Keratinocyte (primary cell): ENCODE measurements at regions not wholly inside any gene's neighbourhood (a gene's known extent, or its start where the extent isn't known, plus 50 kb on each side); places are given as distances from the start of the nearest gene placed in this dataset.

Source experiments
- DNase-seq: peaks from one replicate; pipeline ENCODE4 v3.0.0-alpha.2; 2011; ENCODE audit warnings: low read depth, missing footprints, low spot score
- FAIRE-seq: peaks from 2 replicates; lab custom pipeline; 2011; peaks lifted over from hg19 to GRCh38; lab: Jason Lieb, UNC
- H2AFZ ChIP-seq: 2 replicates; pipeline ENCODE4 v1.6.0; 2012; ENCODE audit warnings: low read length, control low read depth, inconsistent platforms; ENCODE audit not compliant: control insufficient read depth
- H3K27ac ChIP-seq: 2 replicates; pipeline ENCODE4 v1.5.1; 2011; ENCODE audit warnings: low read length; ENCODE audit not compliant: control insufficient read depth, insufficient read depth
- H3K27me3 ChIP-seq: 3 replicates; pipeline ENCODE4 v1.6.0; 2011; ENCODE audit warnings: low read length; ENCODE audit not compliant: control insufficient read depth, insufficient read depth; ENCODE audit errors: extremely low read depth
- H3K36me3 ChIP-seq, 2 experiments: 2 replicates in 1 of 2; 3 replicates in 1 of 2; pipeline ENCODE4 v1.5.1; 2011; ENCODE audit warnings: low read length in 2 of 2, mild to moderate bottlenecking in 1 of 2; ENCODE audit not compliant: control insufficient read depth in 2 of 2, insufficient read depth in 2 of 2; ENCODE audit errors: extremely low read depth in 1 of 2
- H3K4me1 ChIP-seq: 3 replicates; pipeline ENCODE4 v1.5.1; 2011; ENCODE audit warnings: low read length; ENCODE audit not compliant: control insufficient read depth, insufficient read depth; ENCODE audit errors: extremely low read depth
- H3K4me2 ChIP-seq: 3 replicates; pipeline ENCODE4 v1.6.0; 2011; ENCODE audit warnings: low read depth, low read length; ENCODE audit not compliant: control insufficient read depth, insufficient read depth; ENCODE audit errors: extremely low read depth
- H3K4me3 ChIP-seq, 3 experiments: fragments of 200-600 bp in 1 of 3; sonication (generic) in 1 of 3; 2 replicates in 2 of 3; 3 replicates in 1 of 3; pipeline ENCODE4 v1.5.1; 2011 to 2016; ENCODE audit warnings: low read length in 3 of 3, mild to moderate bottlenecking in 3 of 3, control low read depth in 2 of 3, inconsistent platforms in 1 of 3, low read depth in 1 of 3, mixed read lengths in 1 of 3, mixed run types in 1 of 3, moderate library complexity in 1 of 3; ENCODE audit not compliant: control insufficient read depth in 2 of 3, insufficient read depth in 2 of 3; ENCODE audit errors: extremely low read depth in 1 of 3
- H3K79me2 ChIP-seq: 2 replicates; pipeline ENCODE4 v1.6.0; 2012; ENCODE audit warnings: low read length; ENCODE audit not compliant: control insufficient read depth, insufficient read depth
- H3K9ac ChIP-seq: 3 replicates; pipeline ENCODE4 v1.6.0; 2011; ENCODE audit warnings: low read length; ENCODE audit not compliant: control insufficient read depth, insufficient read depth; ENCODE audit errors: extremely low read depth
- H3K9me1 ChIP-seq: 3 replicates; pipeline ENCODE4 v1.6.0; 2011; ENCODE audit warnings: low read length; ENCODE audit not compliant: control insufficient read depth, insufficient read depth; ENCODE audit errors: extremely low read depth
- H3K9me3 ChIP-seq: 2 replicates; pipeline ENCODE4 v1.5.1; 2012; ENCODE audit warnings: low read depth, low read length; ENCODE audit not compliant: control insufficient read depth
- H4K20me1 ChIP-seq: 3 replicates; pipeline ENCODE4 v1.6.0; 2011; ENCODE audit warnings: low read length; ENCODE audit not compliant: control insufficient read depth, insufficient read depth; ENCODE audit errors: extremely low read depth
- CTCF ChIP-seq, 3 experiments: IDR thresholded peaks in 1 of 3; conservative IDR thresholded peaks in 1 of 3; optimal IDR thresholded peaks in 1 of 3; 2 replicates in 2 of 3; 3 replicates in 1 of 3; pipeline versions ENCODE3 to v1.5.1; 2011; ENCODE audit warnings: low read length in 3 of 3, mild to moderate bottlenecking in 3 of 3, moderate library complexity in 2 of 3, control low read depth in 1 of 3, inconsistent platforms in 1 of 3; ENCODE audit not compliant: insufficient read depth in 2 of 3; ENCODE audit errors: extremely low read depth in 1 of 3
- EZH2 ChIP-seq: IDR thresholded peaks from one replicate; pipeline ENCODE4 v1.6.1; 2012; ENCODE audit warnings: inconsistent platforms, mild to moderate bottlenecking, low read length, moderate library complexity
- dilution Hi-C: fragments of 300-500 bp; cut with MboI; formaldehyde crosslinking; loops from one replicate; pipeline ENCODE4 v1.7.0; 2020; ENCODE audit warnings: low sequenced_read_pairs; ENCODE audit not compliant: extremely low pct_ligation_motif_present

DNA sequence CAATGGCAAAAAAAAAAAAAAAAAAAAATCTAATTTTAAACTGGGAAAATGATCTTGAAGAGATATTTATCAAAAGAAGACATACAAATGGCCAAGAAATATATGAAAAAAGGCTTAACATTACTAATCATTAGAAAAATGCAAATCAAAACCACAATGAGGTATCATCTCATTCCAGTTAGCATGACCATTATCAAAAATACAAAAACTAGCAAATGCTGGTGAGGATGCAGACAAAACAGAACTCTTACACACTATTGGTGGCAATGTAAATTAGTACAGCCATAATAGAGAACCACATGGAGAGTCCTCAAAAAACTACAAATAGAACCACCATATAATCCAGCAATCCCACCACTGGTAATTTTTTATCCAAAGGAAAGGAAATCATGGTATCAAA, 489.6 kb downstream of the TNS3 start:
- no peak for FAIRE-seq
- TF ChIP-seq EZH2 (no peak), CTCF (optimal IDR thresholded peaks at IDR 0.05 in 1 of 3, IDR thresholded peaks at IDR 0.05 in 1 of 3, conservative IDR thresholded peaks at IDR 0.05 in 1 of 3; ENCODE audit: extremely low read depth in 1 of 3, insufficient read depth in 2 of 3, low read length in 3 of 3) (no peak)
- H4K20me1 ChIP-seq, result no peaks in the 10 kb centered on the region

DNA sequence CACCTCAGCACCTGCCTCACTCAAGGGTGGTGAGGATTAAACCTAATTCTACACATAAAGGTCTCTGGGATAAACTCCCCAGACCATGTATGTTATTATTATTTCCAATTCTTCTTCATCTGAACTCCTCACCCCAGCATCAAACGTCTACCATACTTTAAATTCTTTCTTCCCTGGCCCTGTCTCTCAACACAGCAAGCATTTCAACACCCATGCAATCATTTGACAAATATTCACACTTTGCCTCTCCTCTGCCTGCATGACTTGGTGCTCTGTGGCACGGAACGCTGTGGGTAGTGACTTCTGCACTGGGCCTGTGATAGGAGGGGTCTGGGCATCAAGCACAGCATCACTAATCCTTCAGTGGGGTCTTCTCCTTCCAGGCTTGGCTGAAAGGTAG, 490.8 kb downstream of the TNS3 start:
- Histone ChIP-seq H3K27ac (no peak overlapping the region), H2AFZ (no peak overlapping the region), H4K20me1 (no peaks in the 10 kb centered on the region), H3K27me3 (no peaks in the 10 kb centered on the region), H3K9ac (no peak overlapping the region), H3K4me1 (peaks cover 3% of the 10 kb centered on the region), H3K36me3 (no peaks in the 10 kb centered on the region), H3K9me3 (no peaks in the 10 kb centered on the region), H3K9me1 (no peaks in the 10 kb centered on the region), H3K4me2 (no peak overlapping the region), H3K79me2 (no peaks in the 10 kb centered on the region), H3K4me3 (no peak overlapping the region)
- TF ChIP-seq CTCF (optimal IDR thresholded peaks at IDR 0.05 in 1 of 3, IDR thresholded peaks at IDR 0.05 in 1 of 3, conservative IDR thresholded peaks at IDR 0.05 in 1 of 3; ENCODE audit: extremely low read depth in 1 of 3, insufficient read depth in 2 of 3, low read length in 3 of 3) (no peak), EZH2 (no peak)
- DNase-seq (no peak), FAIRE-seq (no peak)
- dilution Hi-C loops, result no loop called here

More for the DNA sequence above, 489.6 kb downstream of the TNS3 start:
- Histone ChIP-seq H3K4me2 (no peak overlapping the region), H3K27me3 (no peaks in the 10 kb centered on the region), H3K4me3 (no peak overlapping the region), H3K9me3 (no peaks in the 10 kb centered on the region), H2AFZ (no peak overlapping the region), H3K79me2 (no peaks in the 10 kb centered on the region), H3K36me3 (no peaks in the 10 kb centered on the region), H3K4me1 (peaks cover 3% of the 10 kb centered on the region), H3K27ac (no peak overlapping the region), H3K9ac (no peak overlapping the region), H3K9me1 (no peaks in the 10 kb centered on the region)
- dilution Hi-C loops, result no loop called here
- no peak for DNase-seq
